GM12878 (cell line): ENCODE measurements at regions not wholly inside any gene's neighbourhood (a gene's known extent, or its start where the extent isn't known, plus 50 kb on each side); places are given as distances from the start of the nearest gene placed in this dataset.

Source experiments
- BHLHE40 ChIP-seq, 2 experiments: fragments of 450-650 bp in 1 of 2; IDR thresholded peaks; 2 replicates each; pipeline ENCODE4 v1.6.1; 2011 to 2017; ENCODE audit warnings: low read depth in 2 of 2, borderline replicate concordance in 1 of 2, improper control_type of control experiment in 1 of 2, low read length in 1 of 2, mild to moderate bottlenecking in 1 of 2
- BMI1 ChIP-seq: fragments of 450-650 bp; IDR thresholded peaks from 2 replicates; pipeline ENCODE4 v1.6.1; 2016; ENCODE audit warnings: mild to moderate bottlenecking, moderate library complexity, borderline replicate concordance
- CUX1 ChIP-seq: IDR thresholded peaks from 2 replicates; pipeline ENCODE4 v1.6.1; 2012; ENCODE audit warnings: improper control_type of control experiment, low read depth, low read length; ENCODE audit not compliant: insufficient replicate concordance
- EZH2 ChIP-seq: IDR thresholded peaks from 2 replicates; pipeline ENCODE4 v1.6.1; 2012; ENCODE audit warnings: low read depth, mild to moderate bottlenecking, control low read depth, inconsistent platforms, low read length, borderline replicate concordance; ENCODE audit not compliant: control insufficient read depth
- HDGF ChIP-seq: fragments of 450-650 bp; IDR thresholded peaks from 2 replicates; pipeline ENCODE4 v1.6.1; 2016; ENCODE audit warnings: antibody characterized with exemption
- IRF5 ChIP-seq: fragments of 450-650 bp; IDR thresholded peaks from 2 replicates; pipeline ENCODE4 v1.6.1; 2017; ENCODE audit warnings: borderline replicate concordance
- JUND ChIP-seq: IDR thresholded peaks from 2 replicates; pipeline ENCODE4 v1.6.1; 2012; ENCODE audit warnings: low read depth, mild to moderate bottlenecking, low read length, improper control_type of control experiment, moderate library complexity
- NFIC ChIP-seq: IDR thresholded peaks from 2 replicates; pipeline ENCODE4 v1.6.1; 2012; ENCODE audit warnings: low read depth, mild to moderate bottlenecking, inconsistent platforms, low read length, moderate library complexity
- NR2C2 ChIP-seq: IDR thresholded peaks from 2 replicates; pipeline ENCODE4 v1.6.1; 2011; ENCODE audit warnings: borderline replicate concordance, low read depth; ENCODE audit not compliant: control insufficient read depth, insufficient read length
- PAX5 ChIP-seq: IDR thresholded peaks from 2 replicates; pipeline ENCODE4 v1.6.1; 2011; ENCODE audit warnings: low read depth, low read length, borderline replicate concordance
- TCF3 ChIP-seq: IDR thresholded peaks from 2 replicates; pipeline ENCODE4 v1.6.1; 2012; ENCODE audit warnings: low read depth, mild to moderate bottlenecking, low read length, borderline replicate concordance; ENCODE audit not compliant: insufficient read depth
- ZNF274 ChIP-seq: IDR thresholded peaks from one replicate; pipeline ENCODE4 v1.8.0; 2011; ENCODE audit not compliant: insufficient read length, insufficient read depth

DNA sequence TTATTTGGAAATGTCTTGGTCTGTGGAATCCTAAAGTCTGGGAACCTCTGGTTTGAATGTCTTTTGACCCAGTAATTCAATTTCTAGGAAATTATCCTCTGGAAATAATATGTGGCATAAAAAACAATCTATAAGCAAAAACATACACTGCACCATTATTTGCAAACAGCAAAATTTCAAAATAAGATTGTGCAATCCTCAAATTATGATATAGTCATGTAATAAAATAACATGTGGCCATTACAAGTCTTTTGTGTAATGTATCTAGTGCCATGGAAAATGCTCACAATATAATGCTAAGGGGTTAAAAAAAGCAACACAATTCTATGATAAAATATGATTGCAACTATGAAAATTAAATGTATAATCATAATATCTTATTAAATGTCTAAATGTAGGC is 312.9 kb upstream of the RUNX1 start (continued):
- no peak for TF ChIP-seq IRF5
- no peak for TF ChIP-seq ZNF274
- no peak for TF ChIP-seq EZH2
- TF ChIP-seq TCF3, result no peak
- TF ChIP-seq HDGF, result no peak
- TF ChIP-seq BHLHE40 (IDR thresholded peaks at IDR 0.05; ENCODE audit: borderline replicate concordance in 1 of 2, low read depth in 2 of 2, low read length in 1 of 2), result no peak
- TF ChIP-seq BMI1, result no peak
- no peak for TF ChIP-seq NR2C2
- TF ChIP-seq JUND, result no peak
- no peak for TF ChIP-seq PAX5
- TF ChIP-seq CUX1, result no peak
- TF ChIP-seq NFIC, result no peak
